HCT116 (cell line): ENCODE measurements at regions not wholly inside any gene's neighbourhood (a gene's known extent, or its start where the extent isn't known, plus 50 kb on each side); places are given as distances from the start of the nearest gene placed in this dataset.
"Not testable (repeated sequence)": the region's sequence is repeated elsewhere in the genome, so short reads cannot be mapped to it uniquely, and the experiment has no call there.

ENCODE experiments used
- ATAC-seq: fragments of 200-7000 bp; cut with Tn5 transposase; 2 replicates; pipeline ENCODE4 v1.9.1; 2020; ENCODE audit warnings: mild to moderate bottlenecking, moderate library complexity
- BruUV-seq: library from RNA; stranded (reverse); fragments of 400-500 nt; replicated peaks from 2 replicates; lab custom pipeline; 2021; lab: Mats Ljungman, UMichigan
- CTCF ChIA-PET: fragments of 300-600 bp; sonication (Branson Sonifier 250); formaldehyde crosslinking; loops from one replicate; lab custom pipeline; 2021; ENCODE audit warnings: antibody characterized with exemption; lab: Charles Lee
- POLR2A ChIA-PET: fragments of 300-600, 350-600 bp; sonication (Branson Sonifier 250); formaldehyde crosslinking; loops from one replicate; lab custom pipeline; 2021; ENCODE audit warnings: antibody characterized with exemption; lab: Charles Lee
- RAD21 ChIA-PET, 2 experiments: fragments of 300-600 bp; sonication (Branson Sonifier 250); formaldehyde crosslinking; loops; one replicate each; lab custom pipeline; 2023; ENCODE audit warnings: low total read pairs in 2 of 2; ENCODE audit not compliant: uncharacterized antibody in 2 of 2, unreplicated experiment in 2 of 2, low non-redundant PET in 1 of 2; lab: Charles Lee
- DNase-seq: peaks from one replicate; pipeline ENCODE4 v3.0.0-alpha.2; 2010; ENCODE audit warnings: low read depth, low spot score
- H2AFZ ChIP-seq: fragments of 200-600 bp; shearing (Covaris generic), sonication (generic); 2 replicates; pipeline ENCODE4 v1.6.1; 2017; ENCODE audit warnings: low read depth, mixed run types, mixed read lengths, antibody characterized with exemption, low read length; ENCODE audit not compliant: poor library complexity, severe bottlenecking
- H3K27ac ChIP-seq: 2 replicates; pipeline ENCODE4 v1.5.1; 2012; ENCODE audit warnings: low read depth, low read length
- H3K27me3 ChIP-seq: fragments of 200-600 bp; sonication (generic); 2 replicates; pipeline ENCODE4 v1.6.1; 2016; ENCODE audit warnings: mixed run types, low read length, mixed read lengths; ENCODE audit not compliant: insufficient read depth
- H3K36me3 ChIP-seq, 2 experiments: fragments of 200-500 bp in 1 of 2; fragments of 200-600 bp in 1 of 2; sonication (Bioruptor generic) in 1 of 2; sonication (generic) in 1 of 2; 2 replicates each; pipeline versions ENCODE4 v1.5.1 to v1.6.1; 2014 to 2016; ENCODE audit warnings: low read length in 2 of 2, inconsistent platforms in 1 of 2, mixed read lengths in 1 of 2, mixed run types in 1 of 2; ENCODE audit not compliant: insufficient read depth in 2 of 2, control insufficient read depth in 1 of 2
- H3K4me1 ChIP-seq, 2 experiments: fragments of 200-600 bp in 1 of 2; sonication (generic) in 1 of 2; 2 replicates each; pipeline versions ENCODE4 v1.5.1 to v1.6.1; 2012 to 2017; ENCODE audit warnings: low read length in 2 of 2, inconsistent platforms in 1 of 2, mild to moderate bottlenecking in 1 of 2, mixed read lengths in 1 of 2, mixed run types in 1 of 2, moderate library complexity in 1 of 2; ENCODE audit not compliant: insufficient read depth in 2 of 2, control insufficient read depth in 1 of 2
- H3K4me2 ChIP-seq: fragments of 200-600 bp; sonication (generic); 2 replicates; pipeline ENCODE4 v1.6.1; 2017; ENCODE audit warnings: mixed run types, low read length, mixed read lengths
- H3K4me3 ChIP-seq, 2 experiments: fragments of 200-600 bp in 1 of 2; sonication (generic) in 1 of 2; replicated peaks in 1 of 2; 2 replicates each; pipeline ENCODE4 v1.5.1; 2011 to 2016; ENCODE audit warnings: low read length in 2 of 2, control low read depth in 1 of 2, low read depth in 1 of 2, mild to moderate bottlenecking in 1 of 2, mixed read lengths in 1 of 2, mixed run types in 1 of 2
- H3K79me2 ChIP-seq: fragments of 200-600 bp; sonication (generic); 2 replicates; pipeline ENCODE4 v1.6.1; 2017; ENCODE audit warnings: mild to moderate bottlenecking, mixed run types, low read length, moderate library complexity, mixed read lengths; ENCODE audit not compliant: insufficient read depth
- H3K9ac ChIP-seq: fragments of 200-600 bp; sonication (generic); 2 replicates; pipeline ENCODE4 v1.6.1; 2016; ENCODE audit warnings: low read length, mixed read lengths
- H3K9me2 ChIP-seq: fragments of 200-600 bp; sonication (generic), shearing (Covaris generic); 2 replicates; pipeline ENCODE4 v1.6.1; 2017; ENCODE audit warnings: mixed run types, mild to moderate bottlenecking, moderate library complexity; ENCODE audit not compliant: insufficient read depth
- H3K9me3 ChIP-seq, 2 experiments: fragments of 200-500 bp in 1 of 2; fragments of 200-600 bp in 1 of 2; sonication (Bioruptor generic) in 1 of 2; sonication (generic) in 1 of 2; 2 replicates each; pipeline ENCODE4 v1.6.1; 2014 to 2017; ENCODE audit warnings: low read length in 2 of 2, mixed read lengths in 2 of 2, inconsistent platforms in 1 of 2, low read depth in 1 of 2, mild to moderate bottlenecking in 1 of 2, mixed run types in 1 of 2, moderate library complexity in 1 of 2; ENCODE audit not compliant: control insufficient read depth in 1 of 2, insufficient read depth in 1 of 2
- H4K20me1 ChIP-seq: fragments of 200-600 bp; sonication (generic), shearing (Covaris generic); 2 replicates; pipeline ENCODE4 v1.6.1; 2017; ENCODE audit warnings: mixed run types, mild to moderate bottlenecking, moderate library complexity; ENCODE audit not compliant: insufficient read depth
- CEBPB ChIP-seq: IDR thresholded peaks from 2 replicates; pipeline ENCODE4 v1.6.1; 2012; ENCODE audit warnings: low read depth
- EZH2phosphoT487 ChIP-seq: fragments of 200-600 bp; IDR thresholded peaks from 2 replicates; pipeline ENCODE4 v1.6.1; 2018; ENCODE audit warnings: antibody characterized with exemption, borderline replicate concordance
- JUND ChIP-seq: IDR thresholded peaks from 2 replicates; pipeline ENCODE4 v1.6.1; 2012
- POLR2A ChIP-seq: IDR thresholded peaks from 2 replicates; pipeline ENCODE4 v1.7.0; 2011; ENCODE audit warnings: borderline replicate concordance; ENCODE audit not compliant: insufficient read depth, insufficient read length; ENCODE audit errors: extremely low read depth
- POLR2AphosphoS5 ChIP-seq: IDR thresholded peaks from 2 replicates; pipeline ENCODE4 v1.6.1; 2011; ENCODE audit warnings: mild to moderate bottlenecking, low read depth, low read length, moderate library complexity
- RAD21 ChIP-seq: IDR thresholded peaks from 2 replicates; pipeline ENCODE4 v1.6.1; 2012; ENCODE audit warnings: low read depth, mild to moderate bottlenecking
- SIN3A ChIP-seq: IDR thresholded peaks from 2 replicates; pipeline ENCODE4 v1.6.1; 2012; ENCODE audit warnings: low read depth
- TCF7L2 ChIP-seq: IDR thresholded peaks from 2 replicates; pipeline ENCODE4 v1.7.0; 2011; ENCODE audit warnings: borderline replicate concordance, inconsistent platforms; ENCODE audit not compliant: insufficient read depth, insufficient read length; ENCODE audit errors: extremely low read depth
- YY1 ChIP-seq: IDR thresholded peaks from 2 replicates; pipeline ENCODE4 v1.6.1; 2011; ENCODE audit warnings: low read length, low read depth, moderate library complexity, mild to moderate bottlenecking; ENCODE audit not compliant: insufficient replicate concordance; ENCODE audit errors: extremely low read depth
- ZFX ChIP-seq: fragments of 450-650 bp; IDR thresholded peaks from 2 replicates; pipeline ENCODE4 v1.6.1; 2017
- intact Hi-C: fragments of 100-400 bp; cut with micrococcal nuclease; formaldehyde crosslinking; loops from 2 replicates; pipeline ENCODE4 v1.10.0; 2022
- TF ChIP-seq, protein P1 (sequence below): IDR thresholded peaks from 2 replicates; pipeline ENCODE4 v1.6.1; 2012; ENCODE audit warnings: low read depth
- TF ChIP-seq, protein P2 (sequence below): IDR thresholded peaks from 2 replicates; pipeline ENCODE4 v1.6.1; 2012
- TF ChIP-seq, protein P3 (sequence below): IDR thresholded peaks from 2 replicates; pipeline ENCODE4 v1.6.1; 2011; ENCODE audit warnings: mild to moderate bottlenecking, low read length, moderate library complexity; ENCODE audit not compliant: insufficient replicate concordance; ENCODE audit errors: extremely low read depth

DNA sequence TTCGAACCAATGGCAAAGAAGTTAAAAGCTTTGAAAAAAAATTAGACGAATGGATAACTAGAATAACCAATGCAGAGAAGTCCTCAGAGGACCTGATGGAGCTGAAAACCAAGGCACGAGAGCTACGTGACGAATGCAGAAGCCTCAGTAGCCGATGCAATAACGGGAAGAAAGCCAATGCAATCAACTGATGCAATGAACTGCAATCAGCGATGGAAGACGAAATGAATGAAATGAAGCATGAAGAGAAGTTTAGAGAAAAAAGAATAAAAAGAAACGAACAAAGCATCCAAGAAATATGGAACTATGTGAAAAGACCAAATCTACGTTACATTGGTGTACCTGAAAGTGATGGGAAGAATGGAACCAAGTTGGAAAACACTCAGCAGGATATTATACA lies 52.6 kb upstream of the MRPS30 start:
- H3K4me2 ChIP-seq, H3K36me3 ChIP-seq, H3K27ac ChIP-seq, H3K27me3 ChIP-seq, H3K9me2 ChIP-seq, intact Hi-C loops, H3K4me3 ChIP-seq, H3K4me1 ChIP-seq, ATAC-seq, H3K9ac ChIP-seq, H3K9me3 ChIP-seq, CTCF ChIA-PET, H3K79me2 ChIP-seq, POLR2A ChIA-PET, DNase-seq, BruUV-seq, H4K20me1 ChIP-seq, H2AFZ ChIP-seq, RAD21 ChIA-PET: not testable (repeated sequence)

DNA sequence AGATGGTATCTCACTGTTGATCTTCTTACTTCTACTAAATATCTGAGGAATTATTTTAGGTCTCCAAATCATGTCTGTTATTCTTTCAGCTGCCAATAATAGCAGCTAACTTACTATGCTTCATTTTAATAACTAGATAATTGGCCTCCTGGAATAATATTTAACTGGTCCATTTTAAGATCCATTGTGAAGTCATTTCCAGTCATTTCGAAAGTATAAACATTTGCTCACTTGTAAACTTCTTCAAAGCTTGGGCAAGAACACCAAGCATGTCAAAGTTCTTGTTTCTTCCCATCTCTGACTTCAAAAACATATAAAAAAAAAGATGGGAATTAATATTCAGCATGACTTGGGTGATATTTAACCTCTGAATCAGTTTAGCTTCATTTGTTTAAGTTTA lies 61.4 kb upstream of the MRPS30 start:
- POLR2A ChIA-PET, result no interaction called here
- H3K36me3 ChIP-seq, result no peaks in the 10 kb centered on the region
- H3K9me2 ChIP-seq, result no peaks in the 10 kb centered on the region
- no peaks in the 10 kb centered on the region for H4K20me1 ChIP-seq
- H3K9ac ChIP-seq, result no peak overlapping the region
- CTCF ChIA-PET, result no interaction called here
- no peak overlapping the region for H3K4me3 ChIP-seq
- no peaks in the 10 kb centered on the region for H3K9me3 ChIP-seq
- H3K27ac ChIP-seq, result no peak overlapping the region
- intact Hi-C loops, result loop anchor here (10.0 kb wide), 1 partner anchor 213 kb away; no protein-coding TSS in a partner anchor
- no peaks in the 10 kb centered on the region for H3K27me3 ChIP-seq
- no peaks in the 10 kb centered on the region for H3K4me1 ChIP-seq
- DNase-seq, result no peak
- no peak for ATAC-seq
- no peaks in the 10 kb centered on the region for H3K79me2 ChIP-seq
- no peak overlapping the region for H3K4me2 ChIP-seq
- no peak overlapping the region for H2AFZ ChIP-seq
- BruUV-seq, result no TSS peak
- RAD21 ChIA-PET, result no interaction called here
- TF ChIP-seq, protein P1, sequence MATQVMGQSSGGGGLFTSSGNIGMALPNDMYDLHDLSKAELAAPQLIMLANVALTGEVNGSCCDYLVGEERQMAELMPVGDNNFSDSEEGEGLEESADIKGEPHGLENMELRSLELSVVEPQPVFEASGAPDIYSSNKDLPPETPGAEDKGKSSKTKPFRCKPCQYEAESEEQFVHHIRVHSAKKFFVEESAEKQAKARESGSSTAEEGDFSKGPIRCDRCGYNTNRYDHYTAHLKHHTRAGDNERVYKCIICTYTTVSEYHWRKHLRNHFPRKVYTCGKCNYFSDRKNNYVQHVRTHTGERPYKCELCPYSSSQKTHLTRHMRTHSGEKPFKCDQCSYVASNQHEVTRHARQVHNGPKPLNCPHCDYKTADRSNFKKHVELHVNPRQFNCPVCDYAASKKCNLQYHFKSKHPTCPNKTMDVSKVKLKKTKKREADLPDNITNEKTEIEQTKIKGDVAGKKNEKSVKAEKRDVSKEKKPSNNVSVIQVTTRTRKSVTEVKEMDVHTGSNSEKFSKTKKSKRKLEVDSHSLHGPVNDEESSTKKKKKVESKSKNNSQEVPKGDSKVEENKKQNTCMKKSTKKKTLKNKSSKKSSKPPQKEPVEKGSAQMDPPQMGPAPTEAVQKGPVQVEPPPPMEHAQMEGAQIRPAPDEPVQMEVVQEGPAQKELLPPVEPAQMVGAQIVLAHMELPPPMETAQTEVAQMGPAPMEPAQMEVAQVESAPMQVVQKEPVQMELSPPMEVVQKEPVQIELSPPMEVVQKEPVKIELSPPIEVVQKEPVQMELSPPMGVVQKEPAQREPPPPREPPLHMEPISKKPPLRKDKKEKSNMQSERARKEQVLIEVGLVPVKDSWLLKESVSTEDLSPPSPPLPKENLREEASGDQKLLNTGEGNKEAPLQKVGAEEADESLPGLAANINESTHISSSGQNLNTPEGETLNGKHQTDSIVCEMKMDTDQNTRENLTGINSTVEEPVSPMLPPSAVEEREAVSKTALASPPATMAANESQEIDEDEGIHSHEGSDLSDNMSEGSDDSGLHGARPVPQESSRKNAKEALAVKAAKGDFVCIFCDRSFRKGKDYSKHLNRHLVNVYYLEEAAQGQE, result no peak
- TF ChIP-seq, protein P2, sequence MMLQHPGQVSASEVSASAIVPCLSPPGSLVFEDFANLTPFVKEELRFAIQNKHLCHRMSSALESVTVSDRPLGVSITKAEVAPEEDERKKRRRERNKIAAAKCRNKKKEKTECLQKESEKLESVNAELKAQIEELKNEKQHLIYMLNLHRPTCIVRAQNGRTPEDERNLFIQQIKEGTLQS, result no peak
- TF ChIP-seq CEBPB (no peak), TCF7L2 (no peak), ZFX (no peak), POLR2AphosphoS5 (no peak), RAD21 (no peak), POLR2A (no peak), JUND (no peak), YY1 (no peak), EZH2phosphoT487 (no peak), SIN3A (no peak)
- TF ChIP-seq, protein P3, sequence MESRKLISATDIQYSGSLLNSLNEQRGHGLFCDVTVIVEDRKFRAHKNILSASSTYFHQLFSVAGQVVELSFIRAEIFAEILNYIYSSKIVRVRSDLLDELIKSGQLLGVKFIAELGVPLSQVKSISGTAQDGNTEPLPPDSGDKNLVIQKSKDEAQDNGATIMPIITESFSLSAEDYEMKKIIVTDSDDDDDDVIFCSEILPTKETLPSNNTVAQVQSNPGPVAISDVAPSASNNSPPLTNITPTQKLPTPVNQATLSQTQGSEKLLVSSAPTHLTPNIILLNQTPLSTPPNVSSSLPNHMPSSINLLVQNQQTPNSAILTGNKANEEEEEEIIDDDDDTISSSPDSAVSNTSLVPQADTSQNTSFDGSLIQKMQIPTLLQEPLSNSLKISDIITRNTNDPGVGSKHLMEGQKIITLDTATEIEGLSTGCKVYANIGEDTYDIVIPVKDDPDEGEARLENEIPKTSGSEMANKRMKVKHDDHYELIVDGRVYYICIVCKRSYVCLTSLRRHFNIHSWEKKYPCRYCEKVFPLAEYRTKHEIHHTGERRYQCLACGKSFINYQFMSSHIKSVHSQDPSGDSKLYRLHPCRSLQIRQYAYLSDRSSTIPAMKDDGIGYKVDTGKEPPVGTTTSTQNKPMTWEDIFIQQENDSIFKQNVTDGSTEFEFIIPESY, result no peak
